ENCODE measurements at regions not wholly inside any gene's neighbourhood (a gene's known extent, or its start where the extent isn't known, plus 50 kb on each side); places are given as distances from the start of the nearest gene placed in this dataset.

GRCh38 chr18:30632071-30632698 lies 410.4 kb downstream of the DSC3 start:
- TF ChIP-seq GATA2 (IDR thresholded peaks at IDR 0.05; ENCODE audit: low read depth, low read length) (no peak), GATA3 (IDR thresholded peaks at IDR 0.05; ENCODE audit: low read depth, low read length) (no peak)

Data from SH-SY5Y (cell line).